ENCODE measurements at regions not wholly inside any gene's neighbourhood (a gene's known extent, or its start where the extent isn't known, plus 50 kb on each side); places are given as distances from the start of the nearest gene placed in this dataset.
A peak's percentile ranks its signal among the peaks of the same experiment; 100 is the strongest.

DNA sequence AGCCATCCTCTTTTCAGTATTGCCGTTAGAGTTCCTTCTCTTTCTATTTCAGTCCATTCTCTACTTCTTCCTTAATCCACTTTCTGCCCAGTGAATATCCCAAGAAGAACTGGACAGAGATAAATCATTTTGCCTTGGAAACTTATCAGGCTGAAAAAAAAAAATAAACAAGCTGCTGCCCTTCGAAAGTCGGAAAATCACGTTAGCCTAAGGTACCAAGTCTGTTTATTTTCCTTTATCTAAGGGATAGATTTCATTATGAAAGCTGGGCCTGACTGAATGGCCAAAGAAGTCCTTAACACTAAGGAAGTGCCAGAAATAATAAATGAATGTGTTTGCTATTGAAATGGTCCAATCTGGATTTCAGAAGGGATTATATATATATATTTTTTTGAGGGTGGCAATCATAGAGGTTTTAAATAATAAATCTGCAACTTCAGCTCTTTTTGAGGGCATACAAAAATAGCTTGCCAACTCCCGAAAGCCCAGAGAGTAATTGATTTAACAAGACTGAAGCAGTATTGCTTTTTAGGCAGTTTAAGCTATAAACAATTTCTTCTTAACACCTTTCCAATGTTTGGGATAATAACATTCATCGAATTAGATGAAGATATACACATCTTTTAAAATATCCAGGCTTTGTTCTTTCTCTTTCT lies 127.0 kb upstream of the STMND1 start:
- no peak for DNase-seq

DNA sequence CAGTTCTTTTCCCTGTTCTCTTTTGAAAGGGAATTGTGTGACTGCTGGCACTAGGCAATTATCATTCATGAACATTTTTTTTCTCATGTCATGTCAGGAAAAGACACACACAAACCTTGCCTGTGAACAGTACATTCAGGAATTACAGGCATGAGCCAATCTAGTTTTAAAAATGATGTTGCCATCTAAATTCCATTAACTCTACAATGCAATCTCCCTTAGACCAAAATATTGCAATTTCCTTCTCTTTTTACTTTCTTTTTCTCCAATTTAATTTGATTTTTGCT lies 127.5 kb upstream of the STMND1 start:
- no peak for DNase-seq

DNA sequence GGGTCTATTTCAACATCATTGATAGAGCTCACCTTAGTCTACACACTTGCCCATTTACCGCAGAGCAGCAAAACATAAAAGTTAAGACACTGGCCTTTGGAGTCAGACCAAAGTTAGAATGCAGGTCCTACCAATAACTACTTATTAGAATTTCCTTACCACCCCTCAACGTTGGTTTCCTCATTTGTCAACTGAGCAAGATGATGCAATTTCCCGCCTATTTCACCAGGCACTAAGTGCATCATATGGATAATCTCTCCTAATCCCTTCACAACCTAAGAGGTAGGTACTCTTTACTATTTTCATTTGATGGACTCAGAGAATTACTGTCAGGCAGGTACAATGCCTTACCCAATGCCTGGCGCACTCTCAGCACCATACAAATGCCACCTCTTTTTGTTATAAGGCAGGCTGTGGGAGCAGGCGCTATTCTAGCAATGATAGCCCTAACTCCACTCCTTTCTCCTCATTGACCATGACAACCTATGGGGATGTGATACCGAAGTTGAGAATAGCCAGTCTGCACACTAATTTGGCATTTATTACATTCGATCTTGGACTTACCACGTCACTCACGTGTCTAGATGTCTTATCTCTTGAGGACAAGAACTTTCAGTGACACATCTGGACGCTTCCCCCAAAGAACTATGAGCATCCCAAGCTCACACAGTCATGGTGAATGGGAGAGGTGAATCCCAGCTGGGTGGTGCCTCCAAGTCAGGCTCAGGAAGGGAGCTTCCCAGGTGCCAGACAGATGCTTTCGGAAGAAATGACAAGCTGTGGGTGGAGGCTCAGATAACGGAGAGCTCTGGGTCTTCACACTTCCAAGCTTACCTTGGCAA lies 128.1 kb upstream of the STMND1 start:
- DNase-seq = no peak

DNA sequence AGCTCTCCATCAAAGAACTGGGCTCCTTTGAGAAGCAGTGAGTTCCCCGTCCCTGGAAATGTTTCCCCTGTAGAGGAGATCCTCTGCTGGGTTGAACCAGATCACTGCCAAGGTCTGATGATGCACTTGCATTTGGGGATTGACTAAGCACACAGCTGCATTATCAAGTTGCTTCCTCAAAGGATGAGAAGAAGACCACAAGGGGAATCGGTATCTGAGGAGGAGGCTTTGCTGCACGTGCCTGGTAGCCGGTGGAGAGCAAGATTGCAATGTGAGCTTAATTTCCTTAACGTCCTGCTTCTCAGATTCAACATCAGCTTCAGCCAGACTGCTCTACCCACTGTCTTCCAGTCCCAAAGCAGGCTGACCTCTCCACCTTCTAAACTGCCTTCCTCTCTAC lies 128.8 kb upstream of the STMND1 start:
- no peak for DNase-seq

DNA sequence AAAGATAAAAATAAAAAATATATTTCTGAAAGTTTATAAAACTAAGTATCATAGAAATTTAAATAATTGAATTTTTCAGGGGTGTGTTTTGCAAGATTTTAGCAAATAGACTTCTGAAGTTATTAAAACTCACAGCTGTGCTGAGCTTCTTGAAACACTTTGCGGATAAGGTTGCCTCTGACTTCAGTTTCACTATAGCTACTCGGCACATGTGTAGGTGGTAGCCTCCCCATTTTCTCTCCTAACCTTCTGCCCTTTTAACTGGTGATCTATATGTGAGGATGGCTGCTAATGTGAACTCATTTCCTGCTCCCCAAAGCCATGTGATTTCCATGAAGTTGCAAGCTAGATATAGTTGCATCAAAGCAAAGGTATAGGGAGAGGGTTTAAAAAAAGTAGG lies 129.3 kb upstream of the STMND1 start:
- DNase-seq = no peak

DNA sequence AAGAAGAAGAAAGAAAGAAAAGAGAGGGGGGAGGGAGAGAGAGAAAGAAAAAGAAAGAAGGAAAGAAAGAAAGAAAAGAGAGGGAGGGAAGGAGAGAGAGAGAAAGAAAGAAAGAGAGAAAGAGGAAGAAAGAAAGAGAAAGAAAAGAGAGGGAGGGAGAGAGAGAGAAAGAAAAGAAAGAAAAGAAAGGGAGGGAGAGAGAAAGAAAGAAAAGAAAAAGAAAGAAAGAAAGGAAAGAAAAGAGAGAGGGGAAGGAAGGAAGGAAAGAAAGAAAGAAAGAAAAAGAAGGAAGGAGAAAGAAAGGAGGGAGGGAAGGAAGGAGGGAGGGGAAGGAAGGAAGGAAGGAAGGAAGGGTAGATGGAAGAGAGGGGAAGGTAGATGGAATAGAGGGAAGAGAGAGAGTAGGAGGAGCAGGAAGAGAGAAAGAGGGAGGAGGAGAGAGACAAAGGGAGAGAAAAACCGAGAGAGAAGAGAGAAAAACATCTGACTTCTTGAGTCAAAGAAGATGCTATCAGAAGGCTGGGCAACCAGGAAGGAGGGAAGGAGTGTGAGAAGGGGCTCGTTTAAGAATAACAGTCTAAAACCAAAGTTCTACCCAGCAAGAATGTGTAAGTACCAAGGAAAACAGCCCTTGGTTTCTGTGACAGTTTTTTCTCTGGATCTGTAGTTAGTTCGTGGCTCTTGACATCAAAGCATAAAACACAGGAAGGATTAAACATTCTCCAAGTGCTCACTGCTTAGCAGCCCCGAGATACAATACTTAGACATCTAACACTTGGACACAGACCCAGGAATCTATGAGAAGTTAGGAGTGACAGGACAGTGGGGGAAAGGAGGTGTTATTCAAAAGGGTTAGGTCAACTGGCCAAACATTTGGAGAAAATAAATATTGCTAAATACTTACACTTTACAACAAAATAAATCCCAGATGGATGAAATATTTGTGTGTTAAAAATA lies 131.9 kb upstream of the STMND1 start:
- no peak for DNase-seq

DNA sequence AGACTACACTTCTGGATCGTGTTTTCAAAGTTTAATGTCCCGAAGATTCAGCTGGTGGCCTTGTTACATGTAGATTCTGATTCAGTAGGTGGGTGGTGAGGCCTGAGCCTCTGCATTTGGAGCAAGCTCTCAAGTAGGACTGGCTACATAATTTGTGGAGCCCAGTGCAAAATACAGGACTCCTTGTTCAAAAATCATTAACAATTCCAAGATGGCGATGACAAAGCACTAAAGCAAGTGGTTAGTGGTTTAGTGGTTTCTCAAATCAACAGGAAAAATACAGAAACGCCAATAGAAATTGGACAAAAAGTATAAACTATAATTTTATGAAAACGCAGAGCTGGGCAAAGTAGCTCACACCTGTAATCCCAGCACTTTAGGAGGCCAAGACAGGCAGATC lies 133.7 kb upstream of the STMND1 start:
- DNase-seq = no peak

DNA sequence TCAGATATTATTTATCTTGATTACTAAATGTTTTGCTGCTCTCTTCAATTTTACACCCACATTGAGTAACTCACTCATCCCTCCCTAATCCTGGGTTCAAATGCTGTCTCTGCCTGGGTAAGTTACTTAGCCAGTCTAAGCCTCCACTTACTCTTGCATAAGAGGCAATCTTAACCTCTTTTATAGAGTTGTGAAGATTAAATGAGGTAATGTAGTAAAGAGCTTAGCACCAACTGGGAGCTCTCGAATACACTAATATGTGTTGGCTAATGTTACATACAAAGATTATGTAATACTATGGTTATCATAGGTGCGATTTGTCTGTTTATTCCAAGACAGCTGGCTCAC lies 134.4 kb upstream of the STMND1 start:
- DNase-seq = no peak

DNA sequence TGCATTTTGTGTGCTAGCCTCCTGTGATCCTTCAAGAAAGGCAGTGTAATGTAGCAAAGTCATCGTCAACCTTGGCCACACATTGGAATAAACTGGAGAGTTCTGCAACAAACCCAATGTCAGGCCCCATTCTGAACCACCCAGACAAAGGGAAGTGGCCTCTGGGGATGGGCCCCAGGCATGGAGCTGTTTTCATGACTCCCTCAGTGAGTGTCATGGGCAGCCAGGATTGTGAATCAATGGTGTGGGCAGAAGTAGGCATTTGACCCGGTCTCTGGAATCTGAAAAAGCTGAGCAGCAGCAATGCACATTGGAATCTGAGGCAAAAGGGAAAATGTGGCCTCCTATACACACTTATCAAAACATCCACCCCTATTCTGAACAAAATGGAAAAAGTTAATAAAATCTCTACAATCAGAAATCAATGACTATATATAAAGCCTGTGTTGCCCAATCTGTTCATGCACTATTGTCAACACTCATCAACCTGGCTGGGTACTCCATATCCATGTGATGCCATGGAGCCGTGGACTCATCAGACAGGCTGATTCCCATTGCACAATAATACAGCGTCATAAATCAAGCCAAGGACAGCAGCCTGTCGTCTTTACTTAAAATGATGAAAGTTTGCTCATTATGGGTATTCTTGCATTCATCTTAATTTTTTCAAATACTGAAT lies 134.9 kb upstream of the STMND1 start:
- no peak for DNase-seq

DNA sequence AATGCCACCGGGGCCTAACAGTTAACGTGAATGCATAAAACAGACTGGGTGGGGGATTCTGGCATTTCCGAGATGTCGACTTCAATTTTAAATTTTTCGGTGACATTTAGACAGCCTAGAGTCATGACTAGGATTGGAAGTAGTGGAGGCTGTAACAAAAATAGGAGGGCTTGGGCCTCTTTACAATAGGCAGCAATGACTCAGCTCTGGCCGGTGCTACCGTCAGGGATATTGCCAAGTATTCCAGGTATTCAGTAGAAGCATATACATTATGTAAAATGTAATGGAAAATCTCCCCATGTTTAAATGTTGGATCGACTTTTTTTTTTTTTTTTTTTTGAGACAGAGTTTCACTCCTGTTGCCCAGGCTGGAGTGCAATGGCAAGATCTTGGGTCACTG lies 136.2 kb upstream of the STMND1 start:
- no peak for DNase-seq

DNA sequence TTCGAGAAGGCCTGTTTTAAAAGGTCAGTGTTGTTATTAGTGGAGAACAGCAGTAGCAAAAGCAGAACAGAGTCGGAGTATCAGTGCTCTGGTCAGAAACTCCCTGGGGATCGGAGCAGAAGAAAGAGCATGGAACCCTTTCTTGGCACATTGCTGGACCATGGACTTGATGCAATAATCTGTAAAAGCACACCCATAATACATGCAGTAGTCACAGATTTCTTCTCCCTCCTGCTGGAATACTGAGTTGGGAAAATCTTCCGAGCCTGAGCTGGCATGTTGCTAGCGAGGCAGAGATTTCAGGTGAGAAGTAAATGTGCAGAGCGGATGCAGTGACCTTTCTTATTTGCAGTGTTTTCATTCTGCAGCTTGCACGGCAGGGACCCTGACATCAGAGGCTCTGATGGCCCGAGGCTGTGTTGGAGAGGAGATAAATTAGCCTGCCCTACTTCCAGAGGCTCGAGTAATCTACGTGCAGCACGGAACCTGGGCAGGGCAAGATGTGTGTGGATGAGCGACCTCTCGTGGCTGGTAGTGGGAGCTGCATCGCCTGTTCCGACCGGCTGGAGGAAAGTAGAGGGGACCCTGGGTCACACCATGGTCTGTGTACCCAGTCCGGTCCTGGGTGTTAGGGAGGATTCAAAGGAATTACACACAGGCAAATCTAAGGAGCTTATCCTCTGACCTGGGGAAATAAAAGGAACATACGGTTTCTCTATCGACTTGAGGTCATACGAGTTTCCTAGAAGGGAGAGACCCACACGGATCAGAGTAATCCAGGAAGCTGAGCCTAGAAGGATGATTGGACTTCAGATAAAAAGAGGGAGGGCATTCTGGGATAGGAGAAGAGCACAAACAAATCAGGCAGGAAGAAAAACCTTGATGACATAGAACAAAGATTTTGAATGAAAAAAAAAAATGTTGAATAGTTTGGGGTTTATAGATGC lies 137.0 kb upstream of the STMND1 start:
- DNase-seq = peak; percentile 57

DNA sequence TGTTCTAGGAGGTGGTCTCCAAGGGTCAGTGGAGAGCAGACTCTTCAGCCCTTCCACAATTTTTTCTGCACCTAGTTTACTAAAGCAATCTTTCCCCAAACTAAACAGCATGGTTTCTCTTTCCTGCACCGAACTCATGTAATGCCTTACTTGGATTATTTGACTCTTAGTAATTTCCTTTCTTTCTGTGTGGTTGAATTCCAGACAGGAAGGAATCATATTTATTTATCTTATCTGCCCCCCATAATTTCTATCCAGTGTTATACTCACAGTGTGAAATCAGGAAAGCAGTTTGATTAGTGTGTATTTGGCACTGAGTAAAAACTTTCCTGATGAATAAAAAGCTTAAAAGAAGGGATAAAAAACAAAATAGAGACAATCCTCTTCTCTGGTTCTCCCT lies 140.3 kb upstream of the STMND1 start:
- no peak for DNase-seq

DNA sequence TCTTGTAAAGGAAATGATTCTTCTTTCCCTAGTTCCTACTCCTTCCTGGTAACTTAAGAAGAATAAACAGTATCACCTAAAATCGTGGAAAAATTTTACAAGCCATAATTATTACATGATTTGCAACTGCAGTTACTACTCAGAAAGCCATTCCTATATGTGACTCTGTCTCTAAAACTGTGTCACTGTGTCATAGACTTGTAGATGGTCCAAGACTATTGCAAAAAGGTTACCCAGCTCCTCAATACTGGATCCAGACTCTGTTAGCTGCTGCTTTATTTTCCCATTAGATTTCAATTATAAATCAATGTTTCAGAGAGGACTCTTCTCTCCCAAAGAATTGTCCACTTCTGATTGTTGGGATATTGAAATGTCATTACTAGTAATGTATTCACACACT lies 142.1 kb upstream of the STMND1 start:
- DNase-seq = no peak

DNA sequence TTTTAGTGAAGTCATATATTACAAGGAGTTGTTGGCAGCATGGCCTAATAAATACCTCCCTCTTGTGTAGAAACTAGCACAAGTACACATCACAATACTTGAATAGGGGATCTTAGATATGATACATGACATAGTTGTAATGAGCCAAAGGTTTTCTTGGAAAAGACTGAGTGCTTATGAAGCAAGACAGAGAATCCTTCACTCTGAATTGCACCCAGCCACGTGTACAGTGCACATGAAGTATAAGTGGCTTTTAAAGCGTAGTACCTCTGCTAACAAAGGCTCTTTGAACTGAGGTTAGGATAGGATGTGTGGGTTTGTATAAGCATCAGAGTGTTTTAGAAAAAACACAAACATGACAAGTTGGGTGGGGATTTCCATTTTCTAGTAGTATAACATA lies 145.5 kb upstream of the STMND1 start:
- DNase-seq = no peak

DNA sequence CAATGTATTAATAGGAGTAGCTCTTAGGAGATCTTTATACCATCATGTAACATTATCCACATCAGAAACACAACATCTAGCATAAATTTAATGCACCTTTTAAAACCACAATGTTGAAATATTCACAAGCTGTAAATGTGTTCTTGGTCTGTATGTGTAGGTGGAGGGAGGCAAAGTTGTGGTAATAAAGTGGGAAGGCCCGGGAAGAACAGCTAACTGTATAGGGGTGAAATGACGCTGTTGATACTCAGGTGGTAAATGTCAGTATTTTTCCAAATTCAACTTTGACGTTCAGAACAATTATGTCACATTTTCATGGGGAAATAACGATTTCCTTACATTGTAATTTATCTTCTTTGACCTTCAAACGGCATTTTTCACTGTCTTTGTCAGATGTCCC lies 146.0 kb upstream of the STMND1 start:
- no peak for DNase-seq

DNA sequence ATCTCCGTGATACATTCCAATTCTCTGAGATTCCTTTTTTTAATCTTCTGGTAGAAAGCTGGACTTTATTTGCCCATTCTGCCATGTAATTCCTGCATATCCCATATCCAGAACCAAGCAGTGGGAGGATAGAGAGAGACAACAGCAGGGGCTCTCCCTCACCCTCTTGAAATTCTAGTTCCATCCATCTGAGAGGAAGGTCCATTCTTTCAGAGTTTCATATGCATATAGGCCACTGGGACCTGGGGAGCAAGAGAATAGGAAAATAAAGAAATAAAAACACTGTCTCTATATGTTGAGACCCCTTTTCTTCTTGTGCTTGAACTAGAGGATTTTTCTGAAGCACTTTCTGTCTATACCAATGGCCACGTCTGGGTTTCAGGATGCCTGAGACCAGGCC lies 147.9 kb upstream of the STMND1 start:
- DNase-seq = no peak

DNA sequence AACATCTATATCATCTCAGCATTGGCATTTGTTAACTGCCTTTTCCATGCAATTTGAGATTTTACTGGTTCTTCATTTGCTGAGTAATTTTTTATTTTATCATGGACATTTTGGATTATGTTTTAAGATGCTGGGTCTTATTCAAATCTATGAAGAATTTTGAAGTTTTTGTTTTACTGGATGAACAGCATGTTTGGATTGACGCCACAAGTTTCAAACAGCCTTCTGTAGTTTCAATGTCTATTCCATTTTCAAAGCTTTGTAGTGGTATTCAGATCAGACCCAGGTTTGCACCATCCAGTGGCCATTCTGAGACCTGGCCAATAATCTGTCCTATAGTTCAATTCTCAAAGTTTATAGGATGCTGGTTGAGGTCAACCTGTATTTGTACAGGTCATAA lies 148.4 kb upstream of the STMND1 start:
- DNase-seq = no peak

DNA sequence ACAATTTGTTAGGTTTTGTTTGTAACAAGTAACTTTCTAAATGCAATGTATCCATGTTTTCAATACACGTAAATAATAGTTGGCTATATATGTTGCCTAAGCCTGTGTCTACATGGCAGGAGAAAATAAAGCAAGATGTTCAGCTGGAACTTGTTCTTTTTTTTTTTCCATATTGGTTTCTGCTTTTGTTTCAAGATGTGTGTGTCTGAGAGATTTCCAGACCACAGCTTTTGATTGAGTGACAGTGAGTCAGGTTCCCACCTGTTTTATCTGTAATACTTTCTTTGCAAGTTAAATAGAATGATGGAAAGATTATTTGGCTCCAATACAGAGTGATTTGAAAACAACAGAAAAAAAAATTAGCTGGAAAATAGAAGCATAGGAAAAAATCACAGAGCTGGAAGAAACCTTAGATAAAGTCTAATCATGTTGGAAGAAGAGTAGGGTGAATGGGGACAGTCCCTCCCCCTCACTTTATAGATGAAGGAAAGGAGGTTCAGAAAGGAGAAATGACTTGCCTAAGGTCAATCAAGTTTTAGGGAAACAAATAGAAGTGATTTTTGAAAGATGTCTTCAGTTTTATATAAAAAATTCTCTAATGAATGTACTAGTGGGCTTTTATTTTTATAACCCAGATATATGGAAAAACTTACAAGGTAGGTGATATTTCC lies 150.9 kb upstream of the STMND1 start:
- DNase-seq = no peak

DNA sequence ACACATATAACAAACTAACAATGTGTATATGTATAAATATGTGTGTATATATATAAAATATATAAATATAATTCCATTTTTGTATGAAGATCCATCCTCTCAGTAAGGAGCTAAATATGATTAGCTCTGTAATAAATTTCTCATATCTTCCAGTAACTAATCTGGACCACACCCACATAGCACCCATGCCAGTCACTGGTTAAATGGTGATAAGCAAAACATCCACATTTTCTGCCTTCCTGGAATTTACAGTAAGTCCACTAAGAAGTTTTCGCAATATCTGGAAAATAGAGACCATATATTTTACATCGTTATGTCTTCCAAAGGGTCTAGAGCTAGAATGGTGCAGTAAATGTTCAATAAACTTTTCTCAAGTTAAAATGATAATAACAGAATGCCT lies 151.5 kb upstream of the STMND1 start:
- DNase-seq = no peak

DNA sequence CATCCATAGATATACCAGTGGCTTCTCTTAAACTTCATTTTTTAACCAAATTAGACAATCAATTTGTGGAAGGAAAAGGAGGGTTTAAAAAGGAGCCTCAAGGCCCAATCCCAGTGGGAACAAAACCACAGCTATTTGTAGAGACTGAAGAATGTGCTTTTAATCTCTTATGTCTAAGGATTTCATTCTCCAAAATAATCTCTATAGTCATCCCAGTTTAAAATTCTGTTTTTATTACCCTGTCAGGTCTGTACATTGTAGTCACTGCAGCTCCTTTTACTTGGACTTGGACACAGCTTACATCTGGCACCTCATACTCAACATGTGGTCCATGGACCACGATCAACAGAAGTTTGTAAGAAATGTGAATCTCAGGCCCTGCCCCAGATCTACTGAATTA lies 152.1 kb upstream of the STMND1 start:
- DNase-seq = no peak

DNA sequence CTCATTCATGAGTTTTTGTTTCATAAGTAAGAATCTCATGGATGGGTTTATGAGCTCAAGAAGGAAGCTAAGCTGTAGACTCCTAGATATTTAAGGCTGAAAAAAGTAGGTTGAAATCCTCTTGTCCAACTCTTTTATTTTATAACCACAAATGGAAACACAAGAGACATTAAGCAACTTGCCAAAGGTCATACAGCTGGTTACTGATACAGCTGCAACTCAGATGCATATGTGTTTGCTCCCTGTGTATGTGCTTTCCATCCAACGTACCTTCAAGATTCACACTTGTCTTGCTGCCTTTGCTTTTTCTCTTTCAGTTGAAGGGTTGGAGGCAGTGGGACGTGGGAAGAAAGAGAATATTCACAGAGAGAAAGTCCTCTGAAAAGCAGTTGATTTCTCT lies 153.5 kb upstream of the STMND1 start:
- no peak for DNase-seq
